Right cardiac atrium (tissue), 5 donors: ENCODE measurements at regions not wholly inside any gene's neighbourhood (a gene's known extent, or its start where the extent isn't known, plus 50 kb on each side); places are given as distances from the start of the nearest gene placed in this dataset.

Experiments
- ATAC-seq, 2 donors: fragments of 200-7000 bp; cut with Tn5 transposase; one replicate each; pipeline versions ENCODE4 v1.8.0 to v1.9.1; 2020; ENCODE audit warnings: moderate library complexity in 2 of 2, mild to moderate bottlenecking in 1 of 2
- DNase-seq, 3 donors: peaks; one replicate each; pipeline ENCODE4 v3.0.0-alpha.2; 2020
- H3K27ac ChIP-seq: one replicate; pipeline ENCODE4 v1.5.1; 2013; ENCODE audit warnings: mild to moderate bottlenecking, low read length, control low read depth, moderate library complexity
- H3K27me3 ChIP-seq: one replicate; pipeline ENCODE4 v1.6.1; 2013; ENCODE audit not compliant: control insufficient read depth, insufficient read depth
- H3K4me1 ChIP-seq: one replicate; pipeline ENCODE4 v1.6.1; 2013; ENCODE audit warnings: low read length; ENCODE audit not compliant: control insufficient read depth, insufficient read depth
- H3K4me3 ChIP-seq: one replicate; pipeline ENCODE4 v1.5.1; 2013; ENCODE audit warnings: low read length, control low read depth
- H3K9me3 ChIP-seq: one replicate; pipeline ENCODE4 v1.6.1; 2013; ENCODE audit warnings: low read length; ENCODE audit not compliant: control insufficient read depth
- WGBS: extraction: QIAGEN DNeasy Blood & Tissue Kit; methylation state at CpG from one replicate; pipeline ENCODE4 v1.1.7; 2013; 5-methylcytosine and 5-hydroxymethylcytosine counted together
- intact Hi-C, 4 donors: fragments of 100-400 bp; cut with DNase I; formaldehyde crosslinking; loops; one replicate each; pipeline versions ENCODE4 v1.11.0 to v1.14.0; 2022 to 2023
- donor health status: healthy with polysubstance abuse.
- donor health status: DM: no; HTN: yes; CAD: no.
- donor health status: DM: no; HTN: no; CAD: no.
- donor health status: DM: no; HTN: yes; CAD: no; lungs with severe emphysema.
- donor health status: DM: yes; HTN: yes; CAD: no.

GRCh38 chr11:19445771-19446170 lies 205.0 kb upstream of the E2F8 start:
- Histone ChIP-seq H3K4me3 (no peak overlapping the region), H3K27ac (no peak overlapping the region), H3K9me3 (no peaks in the 10 kb centered on the region), H3K27me3 (no peaks in the 10 kb centered on the region), H3K4me1 (peaks cover 8% of the 10 kb centered on the region)
- no peak for DNase-seq
- intact Hi-C loops, result no loop called here
- 47% methylated on average over 2 of the region's 2 CpGs for WGBS
- ATAC-seq, result no peak

GRCh38 chr11:19444231-19444630 lies 203.5 kb upstream of the E2F8 start:
- peaks cover 8% of the 10 kb centered on the region for H3K4me1 ChIP-seq
- no peak overlapping the region for H3K4me3 ChIP-seq
- H3K27me3 ChIP-seq, result no peaks in the 10 kb centered on the region
- intact Hi-C loops, result no loop called here
- ATAC-seq (no peak), DNase-seq (no peak)
- H3K9me3 ChIP-seq, result no peaks in the 10 kb centered on the region
- H3K27ac ChIP-seq, result no peak overlapping the region
- WGBS, result 75% methylated on average over 2 of the region's 2 CpGs

GRCh38 chr11:19442554-19442910 lies 201.8 kb upstream of the E2F8 start:
- Histone ChIP-seq H3K4me3 (no peak overlapping the region), H3K9me3 (no peaks in the 10 kb centered on the region), H3K4me1 (peaks cover 8% of the 10 kb centered on the region), H3K27me3 (no peaks in the 10 kb centered on the region), H3K27ac (peak overlapping the region; percentile 82)
- DNase-seq (no peak), ATAC-seq (no peak)
- intact Hi-C loops, result no loop called here

- intact Hi-C loops, result no loop called here
- H3K27ac ChIP-seq, result peak overlapping the region; percentile 82
- WGBS, result 42% methylated on average over 11 of the region's 11 CpGs
- ATAC-seq (peak; percentile 89 to 90), DNase-seq (peak; percentile 81 to 88 (median 82))
- H3K4me3 ChIP-seq, result no peak overlapping the region
- no peaks in the 10 kb centered on the region for H3K9me3 ChIP-seq
- no peaks in the 10 kb centered on the region for H3K27me3 ChIP-seq
- peaks cover 8% of the 10 kb centered on the region for H3K4me1 ChIP-seq
These were observed 201.2 kb upstream of the E2F8 start for GRCh38 chr11:19441752-19442553.

- intact Hi-C loops, result no loop called here
- Histone ChIP-seq H3K27me3 (no peaks in the 10 kb centered on the region), H3K27ac (peak overlapping the region; percentile 82), H3K9me3 (no peaks in the 10 kb centered on the region), H3K4me1 (peaks cover 8% of the 10 kb centered on the region), H3K4me3 (no peak overlapping the region)
- ATAC-seq (peak in 1 of 2 donors; percentile 38), DNase-seq (peak in 1 of 3 donors; percentile 20)
- WGBS, result 51% methylated on average over 3 of the region's 3 CpGs
These were observed 200.5 kb upstream of the E2F8 start for GRCh38 chr11:19441288-19441687.

- whole genome bisulfite sequencing, result 54% methylated on average over 1 of the region's 1 CpG
- H3K4me1 ChIP-seq, result peaks cover 6% of the 10 kb centered on the region
- ATAC-seq, result no peak
- intact Hi-C loops, result no loop called here
- H3K9me3 ChIP-seq, result no peaks in the 10 kb centered on the region
- H3K27me3 ChIP-seq, result no peaks in the 10 kb centered on the region
- no peak overlapping the region for H3K4me3 ChIP-seq
- no peak for DNase-seq
- H3K27ac ChIP-seq, result no peak overlapping the region
These were observed 197.0 kb upstream of the E2F8 start for GRCh38 chr11:19437760-19438159.

- ATAC-seq, result no peak
- H3K4me1 ChIP-seq, result peaks cover 1% of the 10 kb centered on the region
- H3K9me3 ChIP-seq, result no peaks in the 10 kb centered on the region
- no peaks in the 10 kb centered on the region for H3K27me3 ChIP-seq
- intact Hi-C loops, result no loop called here
- no peak overlapping the region for H3K27ac ChIP-seq
- H3K4me3 ChIP-seq, result no peak overlapping the region
- DNase-seq, result no peak
These were observed 196.2 kb upstream of the E2F8 start for GRCh38 chr11:19436932-19437331.

GRCh38 chr11:19435306-19435989 lies 194.7 kb upstream of the E2F8 start:
- no peak overlapping the region for H3K27ac ChIP-seq
- no peak overlapping the region for H3K4me3 ChIP-seq
- intact Hi-C loops, result no loop called here
- 83% methylated on average over 5 of the region's 5 CpGs for WGBS
- no peaks in the 10 kb centered on the region for H3K27me3 ChIP-seq
- H3K9me3 ChIP-seq, result no peaks in the 10 kb centered on the region
- H3K4me1 ChIP-seq, result peaks cover 2% of the 10 kb centered on the region
- DNase-seq, result no peak
- ATAC-seq, result no peak

- Histone ChIP-seq H3K4me3 (no peak overlapping the region), H3K9me3 (no peaks in the 10 kb centered on the region), H3K27ac (no peak overlapping the region), H3K4me1 (peaks cover 2% of the 10 kb centered on the region), H3K27me3 (no peaks in the 10 kb centered on the region)
- intact Hi-C loops, result no loop called here
- WGBS, result 77% methylated on average over 1 of the region's 1 CpG
- ATAC-seq (no peak), DNase-seq (no peak)
These were observed 193.0 kb upstream of the E2F8 start for GRCh38 chr11:19433791-19434190.

- Histone ChIP-seq H3K9me3 (no peaks in the 10 kb centered on the region), H3K27me3 (no peaks in the 10 kb centered on the region), H3K27ac (no peak overlapping the region), H3K4me1 (peaks cover 2% of the 10 kb centered on the region), H3K4me3 (no peak overlapping the region)
- no peak for ATAC-seq
- intact Hi-C loops, result no loop called here
- DNase-seq, result no peak
- WGBS, result 81% methylated on average over 2 of the region's 2 CpGs
These were observed 192.6 kb upstream of the E2F8 start for GRCh38 chr11:19433367-19433766.

GRCh38 chr11:19432370-19433061 lies 191.8 kb upstream of the E2F8 start:
- intact Hi-C loops, result no loop called here
- WGBS, result 44% methylated on average over 3 of the region's 3 CpGs
- ATAC-seq, result peak; percentile 62 to 66

More at GRCh38 chr11:19432370-19433061, 191.8 kb upstream of the E2F8 start:
- H3K9me3 ChIP-seq, result no peaks in the 10 kb centered on the region
- H3K4me3 ChIP-seq, result no peak overlapping the region
- H3K4me1 ChIP-seq, result peaks cover 2% of the 10 kb centered on the region
- no peak for DNase-seq
- H3K27me3 ChIP-seq, result no peaks in the 10 kb centered on the region
- no peak overlapping the region for H3K27ac ChIP-seq
